Mesothelial cell of epicardium (in vitro differentiated cells): ENCODE measurements at regions not wholly inside any gene's neighbourhood (a gene's known extent, or its start where the extent isn't known, plus 50 kb on each side); places are given as distances from the start of the nearest gene placed in this dataset.

ENCODE experiments used
- DNase-seq, 2 experiments: peaks; one replicate each; pipeline ENCODE4 v3.0.0; 2021; ENCODE audit warnings: low spot score in 2 of 2; ENCODE audit not compliant: unreplicated experiment in 2 of 2
- H3K27ac Mint-ChIP-seq: 2 replicates; pipeline ENCODE4 v1.8.0; 2021; ENCODE audit warnings: mixed read lengths
- H3K27me3 Mint-ChIP-seq: 2 replicates; pipeline ENCODE4 v1.8.0; 2021; ENCODE audit warnings: low read depth, mixed read lengths
- H3K36me3 Mint-ChIP-seq: 2 replicates; pipeline ENCODE4 v1.8.0; 2021; ENCODE audit warnings: mixed read lengths
- H3K4me1 Mint-ChIP-seq: 2 replicates; pipeline ENCODE4 v1.8.0; 2021; ENCODE audit warnings: mixed read lengths
- H3K4me3 Mint-ChIP-seq: 2 replicates; pipeline ENCODE4 v1.8.0; 2021; ENCODE audit warnings: mild to moderate bottlenecking, moderate library complexity, mixed read lengths
- H3K9me3 Mint-ChIP-seq: 2 replicates; pipeline ENCODE4 v1.8.0; 2021; ENCODE audit warnings: mixed read lengths
- CTCF ChIP-seq: fragments of 200-600 bp; sonication (generic); IDR thresholded peaks from one replicate; pipeline ENCODE4 v1.5.0; 2021; ENCODE audit warnings: antibody characterized with exemption; ENCODE audit not compliant: unreplicated experiment

- no peak for DNase-seq
- Mint-ChIP-seq H3K36me3 (no peaks in the 10 kb centered on the region), H3K9me3 (no peaks in the 10 kb centered on the region), H3K27me3 (no peaks in the 10 kb centered on the region), H3K4me3 (no peak overlapping the region), H3K4me1 (no peaks in the 10 kb centered on the region), H3K27ac (no peak overlapping the region)
- no peak for TF ChIP-seq CTCF
These were observed 618.4 kb downstream of the CDH18 start for GRCh38 chr5:19369561-19369960.

- DNase-seq = no peak
- H3K4me3 Mint-ChIP-seq = no peak overlapping the region
- no peak for TF ChIP-seq CTCF
- H3K27ac Mint-ChIP-seq = no peak overlapping the region
- H3K4me1 Mint-ChIP-seq = no peaks in the 10 kb centered on the region
- H3K9me3 Mint-ChIP-seq = no peaks in the 10 kb centered on the region
- no peaks in the 10 kb centered on the region for H3K27me3 Mint-ChIP-seq
- H3K36me3 Mint-ChIP-seq = no peaks in the 10 kb centered on the region
These were observed 617.2 kb downstream of the CDH18 start for GRCh38 chr5:19370655-19371386.

GRCh38 chr5:19388391-19388790, 599.6 kb downstream of the CDH18 start:
- Mint-ChIP-seq H3K4me3 (no peak overlapping the region), H3K4me1 (no peaks in the 10 kb centered on the region), H3K9me3 (peaks cover 5% of the 10 kb centered on the region), H3K27me3 (no peaks in the 10 kb centered on the region), H3K27ac (no peak overlapping the region), H3K36me3 (no peaks in the 10 kb centered on the region)
- no peak for TF ChIP-seq CTCF
- no peak for DNase-seq

- Mint-ChIP-seq H3K4me3 (no peak overlapping the region), H3K36me3 (no peaks in the 10 kb centered on the region), H3K27ac (no peak overlapping the region), H3K27me3 (no peaks in the 10 kb centered on the region), H3K4me1 (no peaks in the 10 kb centered on the region), H3K9me3 (peaks cover 18% of the 10 kb centered on the region)
- DNase-seq = no peak
- no peak for TF ChIP-seq CTCF
These were observed 587.0 kb downstream of the CDH18 start for GRCh38 chr5:19401032-19401431.

GRCh38 chr5:19406576-19407365, 581.2 kb downstream of the CDH18 start:
- no peaks in the 10 kb centered on the region for H3K27me3 Mint-ChIP-seq
- no peak for TF ChIP-seq CTCF
- no peak for DNase-seq
- H3K4me3 Mint-ChIP-seq = no peak overlapping the region
- H3K4me1 Mint-ChIP-seq = peaks cover 4% of the 10 kb centered on the region
- H3K27ac Mint-ChIP-seq = no peak overlapping the region
- H3K36me3 Mint-ChIP-seq = no peaks in the 10 kb centered on the region
- peaks cover 29% of the 10 kb centered on the region for H3K9me3 Mint-ChIP-seq
